HG03066 (cell line): ENCODE measurements at regions not wholly inside any gene's neighbourhood (a gene's known extent, or its start where the extent isn't known, plus 50 kb on each side); places are given as distances from the start of the nearest gene placed in this dataset.

Source experiments
- ATAC-seq: cut with Tn5 transposase; IDR thresholded peaks from one replicate; pipeline ENCODE4 v1.9.1; 2021; ENCODE audit warnings: low read depth; ENCODE audit not compliant: unreplicated experiment

- ATAC-seq: no peak
Measured at GRCh38 chr2:225100856-225101294, 58.6 kb upstream of the DOCK10 start.

GRCh38 chr2:225100269-225100668, 58.0 kb upstream of the DOCK10 start:
- no peak for ATAC-seq

GRCh38 chr2:225097035-225097434, 54.8 kb upstream of the DOCK10 start:
- ATAC-seq: no peak
